NCI-H524 treated with DMSO at 0.1 percent for 48 hours (cell line): ENCODE measurements at regions not wholly inside any gene's neighbourhood (a gene's known extent, or its start where the extent isn't known, plus 50 kb on each side); places are given as distances from the start of the nearest gene placed in this dataset.

Experiments
- DNase-seq: peaks from one replicate; lab custom pipeline; 2025; lab: John Stamatoyannopoulos, UW

DNA sequence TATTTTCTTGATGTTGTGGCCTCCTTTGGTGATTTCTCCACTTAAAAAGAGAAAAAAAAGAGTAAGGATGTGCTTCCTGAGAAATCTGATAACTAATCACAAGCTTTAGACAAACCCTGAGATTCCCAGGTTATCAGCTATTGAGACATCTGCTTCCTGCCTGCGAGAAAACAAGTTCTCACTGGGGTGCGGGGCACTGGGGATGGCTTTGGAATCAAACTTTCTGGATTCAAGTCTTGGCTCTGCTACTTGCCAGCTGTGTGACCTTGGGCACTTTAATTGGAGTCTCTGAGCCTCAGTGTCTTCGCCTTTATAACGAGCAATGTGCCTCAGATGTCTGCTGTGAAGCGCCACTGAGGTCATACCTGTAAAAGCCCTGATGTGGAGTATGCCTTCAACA is 152.5 kb upstream of the NAV2 start:
- no peak for DNase-seq

DNA sequence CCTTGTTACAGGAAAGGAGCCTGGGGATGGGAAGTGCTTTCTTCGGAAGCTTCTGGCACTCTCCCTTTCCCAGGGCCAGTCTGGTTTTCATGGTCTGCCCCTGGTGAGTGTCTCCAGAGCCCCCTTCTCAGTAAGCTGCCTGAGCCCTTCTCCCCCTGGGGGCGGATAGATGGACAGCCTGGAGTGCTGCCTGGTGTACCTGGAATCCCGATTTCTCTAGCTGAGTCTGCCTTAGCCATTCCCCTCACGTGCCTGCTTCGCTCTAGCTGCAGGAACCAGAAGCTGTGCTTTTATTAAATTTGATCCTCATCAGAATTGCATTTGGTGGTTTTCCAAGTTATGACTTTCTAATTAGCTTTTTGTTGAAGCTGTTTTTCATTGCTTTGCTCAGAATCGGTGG is 152.9 kb upstream of the NAV2 start:
- no peak for DNase-seq

DNA sequence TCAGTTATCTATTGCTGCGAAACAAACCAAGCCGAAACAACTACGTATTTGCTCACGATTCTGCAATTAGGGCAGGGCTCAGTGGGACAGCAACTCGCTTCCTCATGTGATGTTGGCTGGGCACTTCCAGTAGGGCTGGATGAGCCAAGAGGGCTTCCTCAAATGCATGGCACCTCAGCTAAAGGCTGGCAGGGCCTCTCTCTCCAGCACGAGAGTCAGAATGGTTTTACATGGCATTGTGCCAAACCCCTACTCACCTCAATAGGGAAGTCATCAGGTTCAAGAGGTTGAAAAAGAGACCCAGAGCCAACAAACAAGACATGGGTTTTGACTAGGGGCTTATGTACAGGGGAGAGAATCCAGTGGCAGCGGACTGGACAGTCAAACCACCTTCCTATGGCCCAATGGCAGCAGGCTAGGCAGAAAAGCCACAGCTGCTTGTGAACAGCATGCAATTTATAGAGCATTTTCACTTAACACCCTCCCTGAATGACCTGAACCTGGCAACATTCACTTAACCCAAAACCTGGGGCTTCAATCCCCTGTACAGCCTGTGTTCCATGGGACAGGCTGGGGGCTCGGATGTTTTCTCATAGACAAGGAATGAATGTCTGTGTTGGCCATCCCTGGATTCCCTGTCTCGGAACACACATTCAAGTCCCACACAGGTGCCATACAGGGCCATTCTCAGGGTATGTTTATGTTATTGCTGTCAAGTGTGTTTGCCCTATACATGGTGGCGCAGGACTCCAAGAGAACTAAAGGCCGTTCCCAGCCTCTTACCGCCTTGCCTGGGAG is 154.2 kb upstream of the NAV2 start:
- no peak for DNase-seq

DNA sequence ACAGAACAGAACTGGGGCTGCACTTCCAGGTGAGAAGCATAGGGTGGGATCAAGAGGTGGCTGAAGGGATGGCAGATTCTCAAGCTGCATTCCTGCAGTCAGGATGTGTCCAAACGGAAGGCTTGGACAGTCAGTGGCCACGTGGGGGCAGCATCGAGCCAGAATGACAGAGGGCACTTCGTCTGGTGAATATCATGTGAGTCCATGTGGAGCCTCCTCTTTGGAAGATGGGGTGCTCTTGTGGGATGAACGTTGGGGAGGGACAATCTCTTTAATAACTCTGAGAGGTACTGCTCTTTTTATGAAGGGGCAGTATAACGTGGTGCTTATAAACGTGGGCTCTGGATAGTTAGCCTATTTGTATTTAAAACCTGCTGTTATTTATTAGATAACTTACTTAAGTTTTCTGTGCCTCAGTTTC is 154.9 kb upstream of the NAV2 start:
- DNase-seq: no peak

DNA sequence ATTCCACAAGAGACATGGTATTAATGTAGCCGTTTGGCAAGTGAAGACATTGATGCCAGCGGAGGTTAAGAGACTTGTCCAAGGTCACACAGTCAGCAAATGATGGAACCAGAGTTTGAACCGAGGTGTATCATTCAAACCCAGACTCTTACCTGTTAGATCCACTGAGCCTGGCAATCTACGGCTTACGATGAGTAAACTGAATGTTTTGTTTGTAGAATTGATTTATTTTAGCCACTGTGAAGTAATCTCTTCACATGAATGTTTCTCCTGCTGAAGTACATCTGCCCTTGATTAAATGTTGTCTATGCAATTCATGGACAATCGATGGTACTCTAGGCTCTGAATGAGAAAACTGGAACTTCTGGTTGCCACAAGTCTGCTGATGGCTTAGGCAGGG is 155.5 kb upstream of the NAV2 start:
- no peak for DNase-seq

DNA sequence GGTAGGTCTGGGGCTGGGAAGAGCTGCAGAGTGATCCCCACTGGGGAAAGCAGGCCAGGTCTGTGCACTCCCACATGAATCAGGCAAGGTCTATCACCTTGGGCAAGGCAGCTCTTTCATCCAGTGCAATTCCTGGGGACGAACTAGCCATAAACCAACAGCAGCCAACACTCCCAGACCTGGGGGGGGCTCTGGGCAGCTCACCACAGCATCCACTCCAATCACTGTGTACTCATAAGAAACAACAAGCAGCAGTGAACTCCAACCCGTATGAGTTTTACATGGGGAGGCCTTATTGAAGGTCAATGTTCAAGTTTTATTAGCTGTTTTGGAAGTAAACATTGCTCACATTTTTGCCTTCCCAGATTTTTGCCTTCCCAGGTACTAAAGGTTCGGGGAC is 157.4 kb upstream of the NAV2 start:
- no peak for DNase-seq

DNA sequence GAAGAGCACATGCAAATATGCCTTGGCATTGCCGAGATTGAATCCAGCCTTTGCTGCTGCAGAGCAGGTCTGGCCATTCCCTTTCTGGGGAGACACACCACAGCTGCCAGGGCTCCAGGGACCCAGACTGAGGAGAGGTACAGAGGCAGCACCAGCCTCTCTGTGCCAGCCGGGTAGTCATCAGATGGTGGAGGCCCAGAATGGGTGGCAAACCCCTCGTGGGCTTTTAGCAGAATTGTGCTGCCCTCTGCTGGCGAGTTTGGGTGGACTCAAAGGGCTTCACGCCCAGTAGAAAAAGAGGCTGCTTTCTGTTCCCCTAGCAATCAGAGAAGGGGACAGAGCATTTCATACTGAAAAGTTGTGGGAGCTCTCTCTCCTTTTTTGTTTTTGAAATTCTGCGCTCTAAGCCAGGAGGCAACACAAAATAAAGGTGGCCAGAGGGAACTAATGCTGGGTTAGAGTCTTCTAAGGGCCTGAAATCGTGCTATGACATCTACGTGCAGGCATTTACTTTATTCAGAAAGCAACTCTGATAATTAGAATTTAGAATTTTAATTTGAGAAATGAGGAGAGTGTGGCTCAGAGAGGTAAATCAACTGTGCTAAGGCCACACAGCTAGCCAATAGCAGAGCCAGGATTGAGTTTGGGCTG is 158.8 kb upstream of the NAV2 start:
- no peak for DNase-seq

DNA sequence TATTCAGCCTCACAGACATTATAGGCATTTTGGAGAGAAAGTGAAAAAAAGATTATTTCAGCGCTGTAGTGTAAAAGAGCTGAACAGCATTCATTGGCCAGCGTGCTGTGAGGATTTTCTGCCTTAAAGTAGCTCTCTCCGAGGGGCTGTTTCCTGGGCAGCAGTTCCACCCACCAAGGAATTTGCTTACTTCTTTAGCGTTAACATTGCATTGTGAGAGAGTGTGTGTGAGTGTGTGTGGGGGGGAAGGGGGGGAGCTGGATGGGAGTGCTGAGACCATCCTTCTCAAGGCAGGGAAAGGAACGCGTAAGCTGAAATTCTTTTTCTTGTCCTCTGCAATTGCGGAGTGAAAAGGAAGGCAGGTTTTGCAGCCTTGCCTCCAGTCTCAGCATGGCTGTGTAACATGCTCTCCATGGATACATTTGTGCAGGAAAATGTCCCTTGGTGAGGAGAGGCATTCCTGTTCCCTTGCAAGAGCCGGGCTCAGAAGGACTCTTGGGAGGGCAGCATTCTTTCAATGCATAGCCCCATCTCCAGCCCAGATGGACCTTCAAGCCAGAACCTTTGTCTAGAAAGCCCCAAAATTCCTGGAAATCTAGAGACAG is 159.9 kb upstream of the NAV2 start:
- no peak for DNase-seq

DNA sequence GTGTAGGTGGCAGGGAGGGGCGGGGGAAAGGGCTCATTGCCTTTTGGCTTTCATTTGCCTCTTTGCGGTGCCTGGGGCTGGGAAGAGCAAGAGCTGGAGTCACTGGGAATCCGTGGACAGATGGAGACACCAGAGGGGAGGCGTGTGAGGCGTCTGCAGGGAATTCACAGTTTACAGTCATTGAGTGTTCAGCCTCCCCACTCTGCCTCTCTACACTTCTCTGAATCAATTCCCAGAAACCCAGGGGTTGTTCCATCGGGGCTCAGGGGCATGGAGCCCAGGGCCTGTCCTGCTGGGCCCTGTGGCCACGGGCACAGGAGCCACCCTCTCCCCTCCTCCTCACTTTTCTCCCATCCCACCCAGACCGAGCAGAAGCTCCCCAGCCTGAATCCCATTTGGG is 160.5 kb upstream of the NAV2 start:
- peak; percentile 56 for DNase-seq

DNA sequence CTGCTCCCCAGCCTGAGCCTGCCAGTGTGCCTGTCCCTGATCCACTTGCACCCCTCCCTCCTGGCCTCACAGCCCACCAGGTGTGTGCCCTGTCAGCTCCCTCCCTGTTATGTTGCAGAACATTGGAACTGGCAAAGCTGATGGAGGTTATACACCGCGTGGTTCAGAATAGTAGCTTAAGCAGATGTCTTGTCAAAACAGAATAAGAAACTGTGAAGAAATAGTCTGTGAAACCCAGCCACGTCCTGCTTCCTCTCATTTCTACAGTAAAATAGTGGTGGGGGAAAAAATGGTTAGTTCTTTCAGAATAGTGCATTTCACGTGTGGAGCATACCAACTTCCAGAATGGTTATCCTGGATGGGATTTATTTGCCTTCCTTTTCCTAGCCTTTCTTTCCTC is 161.2 kb upstream of the NAV2 start:
- DNase-seq: no peak

DNA sequence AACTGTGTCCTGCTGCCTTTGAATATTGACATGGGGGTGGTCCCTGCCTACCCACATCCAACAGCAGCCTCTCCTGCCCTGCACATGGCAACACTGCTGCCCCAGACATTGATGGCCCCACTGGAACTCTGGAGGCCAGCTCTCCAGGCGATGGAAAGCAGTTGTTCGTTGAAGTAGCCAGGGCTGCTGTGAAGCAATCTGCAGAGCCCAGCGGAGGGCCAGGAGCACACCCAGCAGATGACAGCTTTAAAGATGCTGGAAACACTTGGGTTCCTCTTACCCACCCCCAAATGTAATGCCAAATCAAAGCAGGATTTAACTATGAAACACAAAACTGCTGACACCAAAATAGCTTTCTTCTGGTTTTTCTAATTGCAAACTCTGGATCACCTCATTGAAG is 165.6 kb upstream of the NAV2 start:
- DNase-seq: no peak

DNA sequence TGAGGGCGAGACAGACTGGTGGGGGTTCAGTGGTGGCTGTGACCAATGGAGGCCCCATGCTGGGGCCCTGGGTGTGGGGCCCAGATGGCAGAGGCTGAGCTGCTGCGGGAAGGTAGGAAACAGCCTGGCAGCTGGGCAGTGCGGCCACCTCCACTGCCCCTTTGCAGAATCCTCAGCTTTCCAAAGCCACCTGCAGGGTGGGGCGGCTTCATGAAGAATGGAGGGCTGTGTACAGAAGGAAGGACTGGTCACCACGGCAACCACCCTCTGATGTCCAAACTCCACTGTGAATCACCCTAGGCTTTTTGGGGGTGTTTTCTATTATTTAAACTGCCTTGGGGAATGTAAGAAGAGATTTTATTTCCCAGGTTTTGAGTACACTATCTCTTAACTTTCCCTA is 166.3 kb upstream of the NAV2 start:
- no peak for DNase-seq

DNA sequence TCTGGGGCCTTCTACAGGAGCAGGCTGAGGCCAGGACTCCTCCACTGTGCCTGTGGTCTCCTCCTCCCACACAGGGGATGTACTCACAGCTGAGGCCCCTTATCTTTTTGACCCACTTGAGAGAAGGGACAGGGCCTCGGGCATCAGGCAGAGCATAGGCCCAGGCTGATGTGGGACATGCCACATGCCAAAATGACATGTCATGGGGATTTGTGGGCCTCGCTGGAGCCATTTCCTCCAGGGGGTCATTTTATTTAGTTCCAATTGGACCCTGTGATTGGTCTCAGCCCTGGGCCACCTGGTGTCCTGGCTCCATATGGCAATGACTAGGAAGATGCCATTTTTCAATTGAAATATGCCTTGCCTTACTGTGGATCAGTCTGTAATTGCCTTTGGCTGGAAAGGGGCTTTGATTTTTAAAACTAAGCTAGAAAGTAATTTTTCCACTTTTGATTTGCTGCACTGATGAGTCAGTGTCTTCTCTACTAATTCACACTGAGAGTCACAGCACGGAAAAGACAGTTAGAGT is 171.1 kb upstream of the NAV2 start:
- no peak for DNase-seq

DNA sequence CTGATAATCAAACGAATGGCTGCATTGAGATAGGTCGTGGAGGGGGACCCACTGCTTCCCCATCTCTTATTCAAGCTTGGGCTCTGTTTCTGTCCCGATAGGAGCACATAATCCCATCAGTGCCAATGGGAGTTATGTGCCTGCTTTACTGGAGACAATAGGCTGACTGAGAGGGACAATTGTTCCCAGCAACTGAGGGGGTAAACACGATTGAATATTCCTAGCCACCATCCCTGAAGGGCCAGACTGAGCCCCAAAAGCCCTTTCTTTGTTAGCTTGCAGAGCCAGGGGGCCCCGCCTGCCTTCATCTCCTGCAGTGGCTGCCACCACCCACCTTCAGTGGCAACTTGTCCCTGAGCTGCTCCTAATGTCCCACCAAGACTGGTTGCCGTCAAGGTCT is 172.8 kb upstream of the NAV2 start:
- no peak for DNase-seq

DNA sequence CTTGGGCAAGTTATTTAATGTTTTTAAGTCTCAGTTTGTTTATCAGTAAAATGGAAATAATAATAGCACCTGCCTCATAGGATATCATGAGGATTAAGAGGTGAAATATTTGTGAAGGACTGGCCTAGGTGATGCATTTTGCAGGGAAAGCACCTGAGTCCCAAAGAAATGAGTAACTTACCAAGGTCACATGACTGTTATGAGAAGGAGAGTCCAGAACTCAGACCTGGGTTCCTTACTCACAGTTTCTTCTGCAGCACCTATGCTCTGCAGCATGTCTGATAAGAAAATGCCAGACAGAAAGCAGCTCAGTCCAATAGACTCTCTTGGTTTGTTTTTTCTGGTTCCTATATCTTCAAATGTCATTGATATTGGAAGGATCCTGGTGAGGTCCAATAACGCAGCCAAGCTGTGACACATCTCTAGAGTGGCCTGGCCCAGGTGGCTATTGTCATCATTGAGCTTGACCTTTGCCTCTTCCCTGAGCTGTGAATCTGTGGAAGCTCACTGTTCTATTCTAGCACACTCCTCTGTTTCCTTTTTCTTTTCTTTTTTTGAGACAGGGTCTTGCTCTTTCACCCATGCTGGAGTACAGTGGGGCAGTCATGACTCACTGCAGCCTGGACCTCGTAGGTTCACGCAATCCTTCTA is 174.7 kb upstream of the NAV2 start:
- DNase-seq: no peak

DNA sequence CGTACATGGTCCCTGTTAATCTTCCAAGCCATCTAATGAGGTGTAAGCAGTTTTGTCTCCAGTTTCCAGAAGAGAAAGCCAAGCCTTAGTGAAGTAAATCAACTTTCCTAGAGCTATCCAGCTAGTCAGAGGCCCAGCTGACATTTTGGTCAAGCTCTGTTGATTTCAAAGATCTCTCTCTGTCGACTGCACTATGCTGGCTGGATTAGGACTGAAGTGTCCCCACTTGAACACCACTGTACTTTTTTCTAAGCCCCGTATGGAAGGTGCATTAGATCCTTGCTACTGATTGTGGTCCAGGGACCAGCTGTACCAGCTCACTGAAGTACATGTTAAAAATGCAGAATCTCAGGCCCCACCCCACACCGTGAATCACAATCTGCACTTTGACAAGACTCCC is 176.5 kb upstream of the NAV2 start:
- peak; percentile 68 for DNase-seq

DNA sequence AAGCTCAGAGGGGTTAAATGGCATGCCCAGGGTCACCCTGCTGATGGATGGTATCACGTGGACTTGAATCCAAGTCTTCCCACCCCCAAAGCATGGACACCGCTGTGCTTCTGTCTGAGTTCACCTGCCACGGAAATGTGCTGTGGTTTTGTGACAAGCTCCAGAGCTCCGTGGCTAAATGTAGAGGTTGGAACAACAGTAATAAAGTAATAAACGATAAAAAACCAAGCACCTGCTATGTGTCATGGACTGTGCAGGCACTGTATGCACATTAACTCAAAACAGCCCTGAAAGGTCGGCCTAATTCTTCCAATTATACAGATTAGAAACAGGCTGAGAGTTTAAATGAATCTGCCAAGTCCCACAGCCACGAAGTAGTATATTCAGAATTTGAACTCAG is 182.1 kb upstream of the NAV2 start:
- no peak for DNase-seq

DNA sequence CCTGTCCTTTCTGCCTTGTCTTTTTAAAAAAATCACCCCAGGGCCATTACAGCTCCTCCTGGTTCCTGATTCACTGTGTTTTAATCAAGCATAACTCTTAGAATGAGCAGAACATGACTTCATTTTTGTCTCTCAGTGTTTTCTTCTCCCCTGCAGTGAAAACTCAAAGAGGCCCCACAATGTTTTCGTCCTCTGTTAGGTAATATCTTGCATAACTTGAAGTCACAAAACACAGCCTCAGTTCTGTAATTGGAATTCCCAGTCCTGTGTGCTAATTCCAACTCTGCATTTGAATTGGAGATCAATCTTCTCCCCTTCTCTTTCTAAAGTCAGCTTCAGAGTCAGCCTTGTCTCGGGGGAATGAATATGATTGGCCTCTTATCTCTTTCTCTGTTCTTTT is 186.5 kb upstream of the NAV2 start:
- DNase-seq: no peak

DNA sequence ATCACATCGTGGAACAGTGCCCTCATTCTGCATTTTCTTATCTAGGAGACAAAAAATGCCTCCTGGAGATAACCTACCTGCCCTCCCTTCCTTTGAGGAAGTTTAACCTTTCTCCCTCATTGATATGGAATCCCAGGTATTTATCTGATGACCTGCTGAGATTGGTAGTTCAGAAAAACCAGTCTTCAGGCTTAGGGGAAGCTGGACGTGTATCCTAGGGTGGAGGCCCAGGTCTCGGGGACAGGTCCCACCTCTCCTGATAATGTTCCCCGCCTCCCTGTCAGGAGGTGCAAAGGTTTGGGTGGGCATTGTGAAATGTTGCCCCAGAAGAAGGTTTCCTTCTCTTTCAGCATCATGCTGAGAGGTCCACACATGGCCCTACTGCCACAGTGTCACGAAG is 186.9 kb upstream of the NAV2 start:
- no peak for DNase-seq

DNA sequence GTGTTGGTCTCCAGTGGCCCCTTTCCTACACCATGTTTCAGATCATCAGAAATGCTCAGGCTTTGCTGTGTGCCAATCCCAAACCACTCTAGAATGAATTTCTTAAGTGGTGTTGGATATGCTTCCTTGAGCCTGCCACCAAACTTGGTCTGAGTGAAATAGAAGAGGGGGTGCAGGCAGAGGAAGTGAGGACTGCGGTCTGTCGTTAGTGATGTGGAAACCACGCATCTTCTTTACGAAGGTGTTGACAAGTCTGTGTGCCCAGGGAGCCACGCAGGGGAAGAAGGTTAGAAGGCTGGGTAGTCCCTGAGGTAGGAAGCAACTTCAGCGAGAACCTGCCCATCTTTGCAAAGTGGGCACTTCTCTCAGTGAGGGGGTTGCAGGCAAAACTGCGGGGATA is 187.4 kb upstream of the NAV2 start:
- no peak for DNase-seq

DNA sequence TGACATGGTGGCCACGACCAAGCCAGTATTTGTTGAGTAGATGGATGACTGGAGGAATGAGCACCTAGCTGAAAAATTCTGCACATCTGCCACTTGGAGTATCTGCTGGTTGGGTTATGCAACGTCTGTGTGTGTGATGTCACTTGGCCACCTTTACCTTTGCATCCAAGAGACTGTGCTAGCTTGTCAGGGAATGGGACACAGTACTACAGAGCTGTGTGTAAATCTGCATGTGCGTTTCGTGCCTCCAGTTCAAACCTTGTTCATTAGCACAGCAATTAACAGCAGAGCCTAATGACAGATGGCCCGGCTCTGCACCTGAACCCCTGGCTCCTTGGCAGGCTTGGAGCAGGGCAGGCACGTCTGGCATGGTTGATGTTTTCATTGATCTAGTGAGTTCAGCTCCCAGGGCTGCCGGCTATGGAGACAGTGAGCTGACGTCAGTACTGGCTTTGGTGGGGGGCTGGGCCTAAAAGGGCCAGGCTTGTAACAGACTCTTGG is 188.4 kb upstream of the NAV2 start:
- DNase-seq: peak; percentile 35

DNA sequence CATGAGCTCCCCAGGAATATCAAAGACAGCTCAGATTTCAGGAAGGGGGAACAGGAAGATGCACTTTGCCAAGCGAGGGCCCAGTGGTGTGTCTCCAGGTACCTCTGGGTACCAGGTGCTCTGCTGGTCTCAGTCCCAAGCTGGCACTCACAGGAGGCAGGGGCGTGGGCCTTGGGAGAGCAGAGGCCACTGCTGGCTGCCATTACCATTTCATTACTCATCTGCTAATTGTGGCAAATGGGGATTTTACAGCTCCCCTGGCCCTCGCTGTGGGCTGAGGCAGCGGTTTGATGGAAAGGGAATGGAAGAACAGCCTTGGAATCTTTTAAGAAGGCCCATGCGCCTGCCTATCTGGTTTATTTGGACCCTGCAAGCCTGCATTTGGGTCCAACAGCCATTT is 192.0 kb upstream of the NAV2 start:
- no peak for DNase-seq
